ENCODE measurements at regions not wholly inside any gene's neighbourhood (a gene's known extent, or its start where the extent isn't known, plus 50 kb on each side); places are given as distances from the start of the nearest gene placed in this dataset.
"Not testable (repeated sequence)": the region's sequence is repeated elsewhere in the genome, so short reads cannot be mapped to it uniquely, and the experiment has no call there.

GRCh38 chr7:50923476-50923875 is 140.8 kb upstream of the GRB10 start:
- intact Hi-C loops (cut with DNase I), result no loop called here
- ATAC-seq, result no peak
- DNase-seq (ENCODE audit: missing footprints), result no peak

GRCh38 chr7:50921114-50921813 is 138.6 kb upstream of the GRB10 start:
- intact Hi-C loops (cut with DNase I), result no loop called here
- DNase-seq (ENCODE audit: missing footprints) (no peak), ATAC-seq (no peak)

GRCh38 chr7:50920031-50920635 is 137.4 kb upstream of the GRB10 start:
- intact Hi-C loops (cut with DNase I), result no loop called here
- DNase-seq (ENCODE audit: missing footprints) (no peak), ATAC-seq (no peak)

DNA sequence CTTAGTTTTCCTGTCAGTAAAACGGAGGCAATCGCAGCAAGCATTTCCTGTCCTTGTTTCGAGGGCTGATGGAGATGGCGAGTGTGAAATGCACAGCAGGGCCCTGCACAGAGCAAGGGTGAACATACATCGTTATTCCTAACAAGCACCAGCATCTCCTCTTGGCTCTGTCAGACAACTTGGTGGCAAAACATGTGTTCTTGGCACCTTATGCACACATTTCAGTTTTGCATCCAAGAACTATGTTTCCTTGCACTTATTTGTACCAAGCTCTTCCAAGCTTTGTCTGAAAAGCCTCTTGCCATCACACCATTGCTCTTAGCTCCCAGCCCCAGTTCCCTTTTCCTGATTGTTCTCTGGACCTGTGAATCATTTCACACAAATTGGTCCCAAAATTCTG is 132.9 kb upstream of the GRB10 start:
- ATAC-seq, result no peak
- intact Hi-C loops (cut with DNase I), result no loop called here
- no peak for DNase-seq (ENCODE audit: missing footprints)

GRCh38 chr7:50914460-50914859 is 131.8 kb upstream of the GRB10 start:
- ATAC-seq (no peak), DNase-seq (ENCODE audit: missing footprints) (no peak)
- intact Hi-C loops (cut with DNase I), result no loop called here

DNA sequence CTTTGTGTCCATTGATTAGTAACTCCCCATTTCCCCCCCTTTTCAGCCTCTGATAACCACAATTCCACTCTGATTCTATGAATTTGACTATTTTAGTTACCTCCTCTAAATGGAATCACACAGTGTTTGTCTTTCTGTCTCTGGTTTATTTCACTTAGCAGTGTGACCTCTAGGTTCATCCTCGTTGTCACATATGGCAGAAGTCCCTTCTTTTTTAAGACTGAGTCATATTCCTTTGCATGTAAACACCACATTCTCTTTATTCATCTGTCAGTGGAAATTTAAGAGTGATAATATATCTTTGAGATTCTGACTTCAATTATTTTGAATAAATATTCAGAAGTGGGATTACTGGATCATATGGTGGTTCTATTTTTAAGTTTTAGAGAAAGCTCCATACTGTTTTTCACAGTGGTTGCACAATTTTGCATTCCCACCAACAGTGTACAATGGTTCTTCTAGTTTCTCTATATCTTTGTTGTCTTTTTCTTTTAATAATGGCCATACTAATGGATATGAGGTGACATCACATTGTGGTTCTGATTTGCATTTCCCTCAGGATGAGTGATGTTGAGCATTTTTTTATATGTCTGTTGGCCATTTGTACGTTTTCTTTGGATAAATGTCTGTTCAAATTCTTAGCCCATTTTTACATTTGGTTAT is 126.1 kb upstream of the GRB10 start:
- no peak for ATAC-seq
- intact Hi-C loops (cut with DNase I), result no loop called here
- DNase-seq (ENCODE audit: missing footprints), result no peak

DNA sequence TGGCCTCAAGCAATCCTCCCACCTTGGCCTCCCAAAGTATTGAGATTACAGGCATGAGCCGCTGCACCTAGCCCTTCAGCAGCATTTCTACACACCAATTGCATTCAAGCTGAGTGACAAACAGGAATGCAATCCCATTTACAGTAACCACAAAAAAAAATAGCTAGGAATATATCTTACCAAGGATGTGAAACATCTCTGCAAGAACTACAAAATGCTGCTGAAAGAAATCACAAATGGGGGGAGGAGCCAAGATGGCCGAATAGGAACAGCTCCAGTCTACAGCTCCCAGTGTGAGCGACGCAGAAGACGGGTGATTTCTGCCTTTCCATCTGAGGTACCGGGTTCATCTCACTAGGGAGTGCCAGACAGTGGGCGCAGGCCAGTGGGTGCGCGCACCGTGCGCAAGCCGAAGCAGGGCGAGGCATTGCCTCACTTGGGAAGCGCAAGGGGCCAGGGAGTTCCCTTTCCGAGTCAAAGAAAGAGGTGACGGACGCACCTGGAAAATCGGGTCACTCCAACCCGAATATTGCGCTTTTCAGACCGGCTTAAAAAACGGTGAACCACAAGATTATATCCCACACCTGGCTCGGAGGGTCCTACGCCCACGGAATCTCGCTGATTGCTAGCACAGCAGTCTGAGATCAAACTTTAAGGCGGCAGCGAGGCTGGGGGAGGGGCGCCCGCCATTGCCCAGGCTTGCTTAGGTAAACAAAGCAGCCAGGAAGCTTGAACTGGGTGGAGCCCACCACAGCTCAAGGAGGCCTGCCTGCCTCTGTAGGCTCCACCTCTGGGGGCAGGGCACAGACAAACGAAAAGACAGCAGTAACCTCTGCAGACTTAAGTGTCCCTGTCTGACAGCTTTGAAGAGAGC is 116.1 kb upstream of the GRB10 start:
- DNase-seq (ENCODE audit: missing footprints); intact Hi-C loops (cut with DNase I); ATAC-seq: not testable (repeated sequence)

DNA sequence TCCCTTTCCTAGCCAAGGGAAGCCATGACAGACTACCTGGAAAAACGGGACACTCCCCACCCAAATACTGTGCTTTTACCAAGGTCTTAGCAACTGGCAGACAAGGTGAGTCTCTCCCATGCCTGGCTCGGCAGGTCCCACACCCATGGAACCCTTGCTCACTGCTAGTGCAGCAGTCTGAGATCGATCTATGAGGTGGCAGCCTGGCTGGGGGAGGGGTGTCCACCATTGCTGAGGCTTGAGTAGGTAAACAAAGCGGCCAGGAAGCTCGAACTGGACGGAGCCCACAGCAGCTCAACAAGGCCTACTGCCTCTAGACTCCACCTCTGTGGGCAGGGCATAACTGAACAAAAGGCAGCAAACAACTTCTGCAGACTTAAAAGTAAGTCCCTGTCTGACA is 104.4 kb upstream of the GRB10 start:
- DNase-seq (ENCODE audit: missing footprints); ATAC-seq; intact Hi-C loops (cut with DNase I): not testable (repeated sequence)

- intact Hi-C loops (cut with DNase I), result no loop called here
- DNase-seq (ENCODE audit: missing footprints), result no peak
- ATAC-seq, result no peak
Observed at GRCh38 chr7:50872437-50872836, 89.7 kb upstream of the GRB10 start.

DNA sequence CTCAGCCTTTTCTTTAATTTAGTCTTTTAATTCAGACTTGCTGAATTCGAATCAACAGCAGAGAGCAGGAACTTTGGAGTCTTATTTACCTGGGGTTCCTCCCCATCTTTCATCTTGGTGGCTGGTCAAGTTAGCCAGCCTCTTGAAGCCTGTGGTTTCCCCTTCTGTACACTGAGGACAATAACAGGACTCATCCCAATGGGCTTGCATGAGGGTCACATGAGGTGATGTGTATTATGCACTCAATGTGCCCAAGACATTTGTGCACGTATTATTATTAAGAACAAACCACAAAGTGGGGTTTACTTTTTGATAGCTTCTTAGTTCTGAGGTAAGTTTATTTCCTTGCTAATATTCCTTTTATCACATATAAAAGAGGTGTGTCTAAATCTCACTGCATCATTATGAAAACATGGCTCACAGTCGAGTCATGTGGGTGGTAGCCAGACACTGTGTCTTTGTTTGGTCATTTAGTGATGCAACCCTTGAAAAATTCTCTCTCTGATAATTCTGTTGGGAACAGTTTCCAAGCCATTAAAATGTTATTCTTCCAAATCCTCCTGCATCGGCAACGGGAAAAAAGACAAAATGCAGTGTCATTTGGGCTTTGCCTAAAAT is 86.5 kb upstream of the GRB10 start:
- intact Hi-C loops (cut with DNase I), result no loop called here
- no peak for DNase-seq (ENCODE audit: missing footprints)
- ATAC-seq, result peak; percentile 77

GRCh38 chr7:50868426-50869100 is 85.9 kb upstream of the GRB10 start:
- intact Hi-C loops (cut with DNase I), result no loop called here
- DNase-seq (ENCODE audit: missing footprints), result no peak

DNA sequence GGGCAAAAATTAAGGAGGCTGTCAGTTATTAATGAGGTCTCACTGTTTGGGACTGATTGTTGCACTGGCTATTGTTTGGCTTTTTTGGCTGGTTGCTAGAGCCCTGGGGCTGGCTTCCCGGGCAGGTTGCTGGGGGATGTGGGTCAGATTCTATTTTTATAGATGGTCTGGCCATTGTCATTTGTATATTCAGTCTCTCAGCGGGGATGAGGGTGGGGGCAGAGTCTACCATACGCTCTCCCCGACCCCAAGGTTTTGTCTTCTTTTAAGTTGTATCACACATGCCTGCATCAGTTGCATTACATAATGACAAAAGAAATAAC is 84.3 kb upstream of the GRB10 start:
- peak; percentile 32 for ATAC-seq
- no peak for DNase-seq (ENCODE audit: missing footprints)

More at GRCh38 chr7:50868426-50869100, 85.9 kb upstream of the GRB10 start:
- no peak for ATAC-seq

DNA sequence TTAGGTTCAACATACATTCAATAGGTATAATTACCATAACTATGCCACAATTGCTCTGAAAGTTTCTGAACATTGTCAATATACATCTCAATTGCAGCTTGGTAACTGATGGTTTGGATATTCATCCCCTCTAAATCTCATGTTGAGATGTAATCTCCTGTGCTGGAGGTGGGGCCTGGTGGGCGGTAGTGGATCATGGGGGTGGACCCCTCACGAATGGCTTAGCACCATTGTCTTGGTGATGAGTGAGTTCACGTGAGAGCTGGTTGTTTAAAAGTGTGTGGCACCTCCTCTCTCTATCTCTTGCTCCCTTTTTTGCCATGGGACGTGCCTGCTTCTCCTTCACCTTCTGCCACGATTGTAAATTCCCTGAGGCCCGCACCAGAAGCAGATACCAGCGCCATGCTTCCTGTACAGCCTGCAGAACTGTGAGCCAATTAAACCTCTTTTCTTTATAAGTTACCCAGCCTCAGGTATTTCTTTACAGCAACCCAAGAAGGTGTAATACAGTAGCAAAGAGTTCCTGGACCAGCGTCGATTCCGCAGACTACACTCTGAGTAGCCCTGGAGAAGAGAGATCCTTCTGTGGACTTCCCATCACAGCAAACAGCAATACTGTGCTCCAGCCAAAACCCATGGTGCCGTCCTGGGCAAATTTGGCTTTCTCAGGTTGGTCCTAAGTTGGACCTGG is 83.8 kb upstream of the GRB10 start:
- DNase-seq (ENCODE audit: missing footprints) (no peak), ATAC-seq (peak; percentile 7)
- intact Hi-C loops (cut with DNase I), result no loop called here

More for the DNA sequence above, 84.3 kb upstream of the GRB10 start:
- intact Hi-C loops (cut with DNase I), result no loop called here

DNA sequence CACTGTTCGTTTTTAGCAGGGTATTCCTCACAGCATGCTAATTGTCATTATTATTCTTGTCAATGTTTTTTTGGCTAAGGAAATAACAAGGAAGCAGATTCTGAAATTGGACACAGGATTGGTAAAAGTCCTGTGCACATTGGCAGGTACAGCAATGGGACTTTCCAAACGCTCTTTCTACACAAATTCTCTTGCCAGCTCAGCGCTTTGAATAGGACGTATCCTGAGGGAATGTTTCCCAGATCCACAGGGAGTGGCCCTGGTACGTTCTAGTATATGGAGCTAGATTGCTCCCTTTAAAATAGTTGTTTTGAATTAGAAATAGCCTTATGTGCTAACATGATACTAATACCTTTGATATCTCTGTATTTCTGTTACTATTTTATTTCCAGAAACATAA is 82.8 kb upstream of the GRB10 start:
- DNase-seq (ENCODE audit: missing footprints) (no peak), ATAC-seq (peak; percentile 27)
- intact Hi-C loops (cut with DNase I), result no loop called here

- DNase-seq (ENCODE audit: missing footprints) (no peak), ATAC-seq (no peak)
- intact Hi-C loops (cut with DNase I), result no loop called here
Observed at GRCh38 chr7:50864694-50865093, 82.0 kb upstream of the GRB10 start.

GRCh38 chr7:50863053-50863452 is 80.4 kb upstream of the GRB10 start:
- ATAC-seq (no peak), DNase-seq (ENCODE audit: missing footprints) (no peak)
- intact Hi-C loops (cut with DNase I), result no loop called here

DNA sequence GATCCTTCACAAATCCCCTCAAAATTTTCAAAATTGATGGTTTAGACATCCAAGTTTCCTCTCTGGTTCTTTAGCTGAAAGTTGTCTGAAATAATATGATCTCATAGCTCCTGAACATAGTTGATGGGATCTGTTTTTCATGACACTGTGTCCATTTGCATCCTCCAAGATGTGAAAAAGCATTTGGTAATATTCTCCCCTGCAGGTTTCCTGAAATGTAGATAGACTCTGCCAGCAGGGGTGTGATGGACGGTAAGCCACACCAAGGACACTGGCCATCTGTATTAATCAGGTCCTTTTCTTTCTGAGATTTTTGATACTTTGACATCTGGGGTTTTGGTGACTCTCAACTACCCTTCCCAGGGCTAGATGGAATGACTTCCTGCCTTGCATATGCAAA is 79.6 kb upstream of the GRB10 start:
- no peak for DNase-seq (ENCODE audit: missing footprints)
- intact Hi-C loops (cut with DNase I), result no loop called here
- no peak for ATAC-seq

DNA sequence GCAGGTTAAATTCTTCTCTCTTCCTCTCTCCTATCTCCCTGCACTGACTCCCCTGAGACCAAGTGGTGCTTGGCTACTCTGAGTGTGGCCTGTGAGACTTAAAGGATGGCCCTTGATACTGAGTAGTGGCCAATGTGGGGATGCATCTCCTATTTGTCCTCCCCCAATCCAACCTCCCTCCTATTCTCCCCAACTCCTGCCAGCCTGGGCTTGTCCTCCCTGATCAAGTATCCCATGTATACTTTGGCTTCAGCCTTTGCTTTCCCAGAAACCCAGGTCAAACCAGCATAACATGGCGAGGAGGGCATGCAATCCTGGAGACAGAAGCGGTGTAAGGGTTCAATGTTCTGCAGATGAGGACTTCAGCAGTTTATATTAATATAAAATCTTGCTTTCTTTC is 77.9 kb upstream of the GRB10 start:
- no peak for ATAC-seq
- no peak for DNase-seq (ENCODE audit: missing footprints)
- intact Hi-C loops (cut with DNase I), result no loop called here

Measured in Right ventricle myocardium inferior (tissue), 1 donor.